OCI-M2 (cell line): ENCODE measurements at regions not wholly inside any gene's neighbourhood (a gene's known extent, or its start where the extent isn't known, plus 50 kb on each side); places are given as distances from the start of the nearest gene placed in this dataset.

Experiments used
- DNase-seq: peaks from one replicate; lab custom pipeline; 2025; ENCODE audit not compliant: unreplicated experiment; lab: John Stamatoyannopoulos, UW

GRCh38 chr3:107269136-107269535 lies 108.1 kb upstream of the CCDC54 start:
- DNase-seq, result no peak

GRCh38 chr3:107271787-107272387 lies 105.4 kb upstream of the CCDC54 start:
- peak; percentile 6 for DNase-seq

- DNase-seq, result no peak
Observed at GRCh38 chr3:107272471-107272870, 104.8 kb upstream of the CCDC54 start.

GRCh38 chr3:107272885-107273284 lies 104.4 kb upstream of the CCDC54 start:
- no peak for DNase-seq

- no peak for DNase-seq
Observed at GRCh38 chr3:107273771-107274170, 103.5 kb upstream of the CCDC54 start.

GRCh38 chr3:107275511-107275910 lies 101.7 kb upstream of the CCDC54 start:
- DNase-seq, result no peak

GRCh38 chr3:107283948-107284347 lies 93.3 kb upstream of the CCDC54 start:
- no peak for DNase-seq

- no peak for DNase-seq
Observed at GRCh38 chr3:107284612-107285011, 92.6 kb upstream of the CCDC54 start.

- no peak for DNase-seq
Observed at GRCh38 chr3:107285197-107285596, 92.0 kb upstream of the CCDC54 start.

- no peak for DNase-seq
Observed at GRCh38 chr3:107289354-107289753, 87.9 kb upstream of the CCDC54 start.

- no peak for DNase-seq
Observed at GRCh38 chr3:107294117-107294516, 83.1 kb upstream of the CCDC54 start.

GRCh38 chr3:107297597-107297996 lies 79.6 kb upstream of the CCDC54 start:
- no peak for DNase-seq

GRCh38 chr3:107307205-107307604 lies 70.0 kb upstream of the CCDC54 start:
- DNase-seq, result no peak

- DNase-seq, result no peak
Observed at GRCh38 chr3:107308716-107309115, 68.5 kb upstream of the CCDC54 start.

GRCh38 chr3:107309312-107309711 lies 67.9 kb upstream of the CCDC54 start:
- DNase-seq, result no peak

- no peak for DNase-seq
Observed at GRCh38 chr3:107313711-107314110, 63.5 kb upstream of the CCDC54 start.

GRCh38 chr3:107315141-107315540 lies 62.1 kb upstream of the CCDC54 start:
- DNase-seq, result no peak

- DNase-seq, result no peak
Observed at GRCh38 chr3:107323723-107324122, 53.5 kb upstream of the CCDC54 start.

GRCh38 chr3:107325446-107325845 lies 51.8 kb upstream of the CCDC54 start:
- no peak for DNase-seq
